ENCODE measurements at regions not wholly inside any gene's neighbourhood (a gene's known extent, or its start where the extent isn't known, plus 50 kb on each side); places are given as distances from the start of the nearest gene placed in this dataset.

DNA sequence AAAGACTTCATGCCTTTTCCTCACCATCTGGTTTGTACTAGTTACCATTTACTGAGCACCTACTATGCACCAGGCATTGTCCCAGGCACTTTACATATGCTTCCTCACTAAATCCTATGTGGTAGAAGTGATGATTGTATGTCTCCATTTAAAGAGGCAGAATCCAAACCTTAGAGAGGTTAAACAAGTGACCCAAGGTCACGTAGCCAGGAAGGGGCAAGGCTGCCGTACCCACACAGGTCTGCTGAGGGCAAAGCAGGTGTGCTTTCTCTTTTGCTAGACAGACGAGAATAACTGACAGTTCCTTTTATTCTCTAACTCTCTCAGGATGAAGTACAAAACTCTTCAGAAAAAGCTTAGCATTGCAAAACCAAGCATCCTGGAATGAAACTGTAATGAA, 235.2 kb upstream of the SRRM4 start (continued):
- TF ChIP-seq, protein P1, sequence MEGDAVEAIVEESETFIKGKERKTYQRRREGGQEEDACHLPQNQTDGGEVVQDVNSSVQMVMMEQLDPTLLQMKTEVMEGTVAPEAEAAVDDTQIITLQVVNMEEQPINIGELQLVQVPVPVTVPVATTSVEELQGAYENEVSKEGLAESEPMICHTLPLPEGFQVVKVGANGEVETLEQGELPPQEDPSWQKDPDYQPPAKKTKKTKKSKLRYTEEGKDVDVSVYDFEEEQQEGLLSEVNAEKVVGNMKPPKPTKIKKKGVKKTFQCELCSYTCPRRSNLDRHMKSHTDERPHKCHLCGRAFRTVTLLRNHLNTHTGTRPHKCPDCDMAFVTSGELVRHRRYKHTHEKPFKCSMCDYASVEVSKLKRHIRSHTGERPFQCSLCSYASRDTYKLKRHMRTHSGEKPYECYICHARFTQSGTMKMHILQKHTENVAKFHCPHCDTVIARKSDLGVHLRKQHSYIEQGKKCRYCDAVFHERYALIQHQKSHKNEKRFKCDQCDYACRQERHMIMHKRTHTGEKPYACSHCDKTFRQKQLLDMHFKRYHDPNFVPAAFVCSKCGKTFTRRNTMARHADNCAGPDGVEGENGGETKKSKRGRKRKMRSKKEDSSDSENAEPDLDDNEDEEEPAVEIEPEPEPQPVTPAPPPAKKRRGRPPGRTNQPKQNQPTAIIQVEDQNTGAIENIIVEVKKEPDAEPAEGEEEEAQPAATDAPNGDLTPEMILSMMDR (IDR thresholded peaks at IDR 0.05 in 2 of 3, conservative IDR thresholded peaks at IDR 0.05 in 1 of 3; ENCODE audit: borderline replicate concordance in 1 of 3, insufficient read depth in 1 of 3, low read depth in 2 of 3, low read length in 2 of 3), result no peak
- TF ChIP-seq FOSL1 (IDR thresholded peaks at IDR 0.05; ENCODE audit: low read depth), result no peak

- ChIA-PET POLR2A (no interaction called here), RAD21 (ENCODE audit: low non-redundant PET in 1 of 2, low total read pairs in 2 of 2, uncharacterized antibody in 2 of 2, unreplicated experiment in 2 of 2) (no interaction called here), CTCF (no interaction called here)
- Histone ChIP-seq H3K79me2 (ENCODE audit: insufficient read depth, low read length) (no peaks in the 10 kb centered on the region), H3K9me3 (ENCODE audit: control insufficient read depth in 1 of 2, insufficient read depth in 1 of 2, low read depth in 1 of 2, low read length in 2 of 2) (no peaks in the 10 kb centered on the region), H3K4me3 (replicated peaks in 1 of 2; ENCODE audit: low read depth in 1 of 2, low read length in 2 of 2) (no peak overlapping the region), H2AFZ (ENCODE audit: low read depth, low read length, poor library complexity, severe bottlenecking) (no peak overlapping the region), H3K9me2 (ENCODE audit: insufficient read depth) (no peaks in the 10 kb centered on the region), H3K36me3 (ENCODE audit: control insufficient read depth in 1 of 2, insufficient read depth in 2 of 2, low read length in 2 of 2) (no peaks in the 10 kb centered on the region), H4K20me1 (ENCODE audit: insufficient read depth) (no peaks in the 10 kb centered on the region), H3K27ac (ENCODE audit: low read depth, low read length) (no peak overlapping the region), H3K4me2 (ENCODE audit: low read length) (no peak overlapping the region), H3K4me1 (ENCODE audit: control insufficient read depth in 1 of 2, insufficient read depth in 2 of 2, low read length in 2 of 2) (no peaks in the 10 kb centered on the region), H3K9ac (ENCODE audit: low read length) (no peak overlapping the region), H3K27me3 (ENCODE audit: insufficient read depth, low read length) (no peaks in the 10 kb centered on the region)
- intact Hi-C loops (cut with micrococcal nuclease), result no loop called here
- DNase-seq (ENCODE audit: low read depth, low spot score) (no peak), ATAC-seq (no peak)
- BruUV-seq (replicated peaks), result no TSS peak
- TF ChIP-seq FOSL1 (IDR thresholded peaks at IDR 0.05; ENCODE audit: low read depth) (no peak), CBX3 (IDR thresholded peaks at IDR 0.05; ENCODE audit: low read depth) (no peak), SRF (IDR thresholded peaks at IDR 0.05; ENCODE audit: low read depth) (no peak), ATF3 (IDR thresholded peaks at IDR 0.05) (no peak), ZNF274 (IDR thresholded peaks at IDR 0.05; ENCODE audit: low read depth, low read length) (no peak), POLR2A (IDR thresholded peaks at IDR 0.05; ENCODE audit: borderline replicate concordance, extremely low read depth, insufficient read depth, insufficient read length) (no peak), CEBPB (IDR thresholded peaks at IDR 0.05; ENCODE audit: low read depth) (no peak), EZH2 (IDR thresholded peaks at IDR 0.05) (no peak), SP1 (IDR thresholded peaks at IDR 0.05; ENCODE audit: low read depth) (no peak), RAD21 (IDR thresholded peaks at IDR 0.05; ENCODE audit: low read depth) (no peak), EZH2phosphoT487 (IDR thresholded peaks at IDR 0.05; ENCODE audit: borderline replicate concordance) (no peak), YY1 (IDR thresholded peaks at IDR 0.05; ENCODE audit: extremely low read depth, insufficient replicate concordance, low read depth, low read length) (no peak)
- TF ChIP-seq, protein P2, sequence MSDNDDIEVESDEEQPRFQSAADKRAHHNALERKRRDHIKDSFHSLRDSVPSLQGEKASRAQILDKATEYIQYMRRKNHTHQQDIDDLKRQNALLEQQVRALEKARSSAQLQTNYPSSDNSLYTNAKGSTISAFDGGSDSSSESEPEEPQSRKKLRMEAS (IDR thresholded peaks at IDR 0.05), result no peak
Measured at GRCh38 chr12:118746960-118747359, 234.4 kb upstream of the SRRM4 start.

All from HCT116 (cell line).